ENCODE measurements at regions not wholly inside any gene's neighbourhood (a gene's known extent, or its start where the extent isn't known, plus 50 kb on each side); places are given as distances from the start of the nearest gene placed in this dataset.
A peak's percentile ranks its signal among the peaks of the same experiment; 100 is the strongest.
"Not testable (repeated sequence)": the region's sequence is repeated elsewhere in the genome, so short reads cannot be mapped to it uniquely, and the experiment has no call there.

- no peak for DNase-seq (ENCODE audit: low read depth)
Observed at GRCh38 chr16:55015181-55015913, 84.7 kb downstream of the IRX5 start.

- no peak for DNase-seq (ENCODE audit: low read depth)
Observed at GRCh38 chr16:55016515-55016914, 85.8 kb downstream of the IRX5 start.

DNA sequence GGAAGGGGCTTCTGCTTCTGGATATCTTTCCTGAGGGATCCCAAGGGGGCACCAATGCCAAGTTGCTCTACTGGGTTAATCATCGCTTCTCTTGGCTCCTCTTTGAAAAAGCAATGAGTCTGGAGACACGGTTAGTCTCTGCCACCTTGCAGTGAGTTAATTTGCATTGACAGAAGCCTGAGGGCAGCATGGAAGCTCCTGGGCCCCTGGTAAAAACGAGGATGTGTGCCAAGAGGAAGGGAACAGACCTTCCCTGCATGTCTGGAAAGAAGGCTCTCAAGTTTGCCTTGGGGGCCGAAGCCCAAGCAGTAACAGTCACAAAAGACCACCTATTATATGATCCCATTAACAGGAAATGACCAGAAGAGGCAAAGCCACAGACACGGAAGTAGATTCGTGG is 86.7 kb downstream of the IRX5 start:
- DNase-seq (ENCODE audit: low read depth) = no peak

DNA sequence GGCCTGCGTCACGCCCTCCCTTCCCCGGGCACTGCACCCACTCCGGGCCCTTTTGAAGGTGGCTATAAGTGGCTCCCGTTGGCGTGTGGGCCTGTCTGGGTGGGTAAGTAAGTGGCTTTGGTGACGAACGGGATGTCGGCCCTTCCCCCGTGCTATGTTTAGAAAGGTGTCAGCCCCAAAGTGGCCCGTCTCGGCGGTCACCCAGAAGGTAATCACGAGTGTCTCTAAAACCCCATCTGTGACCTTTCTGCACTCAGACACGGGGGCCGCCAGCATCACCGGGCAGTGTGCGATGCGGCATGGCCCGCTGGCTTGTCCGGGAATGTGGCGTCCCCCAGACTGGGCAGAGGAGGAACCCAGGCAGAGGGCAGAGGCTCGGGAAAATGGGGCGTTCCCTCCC is 88.2 kb downstream of the IRX5 start:
- no peak for DNase-seq (ENCODE audit: low read depth)

GRCh38 chr16:55019419-55020131 is 88.9 kb downstream of the IRX5 start:
- no peak for DNase-seq (ENCODE audit: low read depth)

DNA sequence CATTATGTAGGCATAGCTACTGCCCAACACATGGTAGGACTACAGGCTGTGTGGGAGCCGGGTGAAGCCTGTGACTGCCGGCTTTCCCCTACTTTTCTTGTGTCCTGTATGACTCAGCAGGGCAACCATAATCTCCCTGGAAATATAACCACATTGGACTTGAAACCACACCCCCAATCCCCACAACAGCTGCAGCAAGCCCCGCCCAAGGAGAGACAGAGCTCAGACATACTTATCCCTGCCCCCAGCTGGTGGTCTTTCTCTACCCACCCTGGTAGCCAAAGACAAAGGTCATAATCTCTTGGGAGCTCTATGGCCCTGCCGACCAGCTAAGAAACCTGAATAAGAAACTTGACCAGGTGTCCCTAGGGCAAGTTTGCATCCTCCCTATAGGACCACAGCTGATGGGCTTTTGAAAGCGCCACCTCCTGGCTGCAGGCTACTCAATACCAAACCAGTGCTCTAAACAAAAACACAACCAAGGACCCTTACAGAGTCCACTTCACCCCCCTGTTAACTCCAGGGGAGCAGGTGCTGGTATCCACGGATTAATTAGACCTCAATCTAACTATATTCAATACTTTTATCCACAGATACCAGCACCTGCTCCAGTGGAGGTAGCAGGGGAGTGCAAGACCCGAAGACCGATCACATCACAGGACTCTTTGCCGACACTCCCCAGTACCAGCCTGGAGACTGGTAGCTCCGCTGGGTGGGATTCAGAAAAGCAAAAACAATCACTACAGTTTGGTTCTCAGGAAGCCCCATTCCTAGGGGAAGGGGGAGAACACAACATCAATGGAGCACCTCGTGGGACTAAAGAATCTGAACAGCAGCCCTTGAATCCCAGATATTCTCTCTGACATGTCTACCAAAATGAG is 91.2 kb downstream of the IRX5 start:
- DNase-seq (ENCODE audit: low read depth) = no peak

GRCh38 chr16:55027260-55027659 is 96.6 kb downstream of the IRX5 start:
- DNase-seq (ENCODE audit: low read depth) = not testable (repeated sequence)

DNA sequence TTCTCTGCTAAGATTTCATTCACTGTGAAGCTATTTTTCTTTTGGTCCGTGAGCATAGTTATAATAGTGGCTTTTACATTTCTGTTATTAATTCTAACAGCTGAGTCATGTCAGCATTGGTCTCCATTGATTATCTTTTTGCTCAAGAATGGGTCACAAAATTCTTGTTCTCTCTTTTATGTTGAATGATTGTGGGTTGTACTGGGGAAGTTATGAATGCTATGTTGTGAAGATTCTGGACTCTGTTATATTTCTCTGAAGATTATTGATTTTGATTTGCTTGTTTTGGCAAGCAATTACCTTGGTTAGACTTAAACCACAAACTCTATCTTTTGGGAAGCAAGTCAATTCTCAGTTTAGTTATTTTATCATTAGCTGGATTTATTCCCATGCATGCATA is 98.8 kb downstream of the IRX5 start:
- DNase-seq (ENCODE audit: low read depth) = no peak

DNA sequence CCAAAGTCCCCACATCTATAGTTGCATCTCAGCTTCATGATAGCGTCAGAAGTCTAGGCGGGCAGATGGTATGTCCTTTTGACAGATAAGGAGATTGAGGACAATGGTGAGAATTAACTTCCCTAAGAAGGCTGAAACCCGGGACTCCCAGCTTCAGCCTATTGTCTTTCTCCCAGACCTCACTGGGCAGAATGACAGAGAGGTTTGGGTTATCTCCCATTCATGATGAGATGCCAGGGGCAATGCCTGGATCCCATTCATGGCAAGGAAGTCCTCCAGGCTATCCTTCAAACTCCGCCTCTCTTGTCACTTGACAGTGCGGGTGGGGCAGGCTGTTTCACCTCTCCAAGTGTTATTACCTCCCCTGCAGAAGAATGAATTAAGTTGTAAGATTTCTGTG is 100.3 kb downstream of the IRX5 start:
- DNase-seq (ENCODE audit: low read depth) = no peak

DNA sequence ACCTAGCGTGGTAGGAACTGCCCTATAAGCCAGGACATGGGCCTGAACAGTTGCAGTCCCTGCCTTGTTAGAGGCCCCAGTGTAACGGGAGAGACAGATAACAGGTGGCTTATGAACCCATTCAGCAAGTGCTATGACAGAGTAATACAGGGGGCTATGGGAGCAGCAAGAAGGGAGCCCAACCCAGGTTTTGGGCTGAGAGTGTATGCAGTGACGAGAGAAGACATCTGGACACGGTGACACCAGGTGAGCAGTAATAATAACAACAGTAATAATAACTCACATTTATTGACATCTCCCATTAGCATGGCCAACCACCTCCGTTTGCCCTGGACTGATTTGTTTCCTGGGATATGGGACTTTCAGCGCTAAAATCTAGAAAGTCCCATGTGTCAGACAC is 100.8 kb downstream of the IRX5 start:
- DNase-seq (ENCODE audit: low read depth) = no peak

DNA sequence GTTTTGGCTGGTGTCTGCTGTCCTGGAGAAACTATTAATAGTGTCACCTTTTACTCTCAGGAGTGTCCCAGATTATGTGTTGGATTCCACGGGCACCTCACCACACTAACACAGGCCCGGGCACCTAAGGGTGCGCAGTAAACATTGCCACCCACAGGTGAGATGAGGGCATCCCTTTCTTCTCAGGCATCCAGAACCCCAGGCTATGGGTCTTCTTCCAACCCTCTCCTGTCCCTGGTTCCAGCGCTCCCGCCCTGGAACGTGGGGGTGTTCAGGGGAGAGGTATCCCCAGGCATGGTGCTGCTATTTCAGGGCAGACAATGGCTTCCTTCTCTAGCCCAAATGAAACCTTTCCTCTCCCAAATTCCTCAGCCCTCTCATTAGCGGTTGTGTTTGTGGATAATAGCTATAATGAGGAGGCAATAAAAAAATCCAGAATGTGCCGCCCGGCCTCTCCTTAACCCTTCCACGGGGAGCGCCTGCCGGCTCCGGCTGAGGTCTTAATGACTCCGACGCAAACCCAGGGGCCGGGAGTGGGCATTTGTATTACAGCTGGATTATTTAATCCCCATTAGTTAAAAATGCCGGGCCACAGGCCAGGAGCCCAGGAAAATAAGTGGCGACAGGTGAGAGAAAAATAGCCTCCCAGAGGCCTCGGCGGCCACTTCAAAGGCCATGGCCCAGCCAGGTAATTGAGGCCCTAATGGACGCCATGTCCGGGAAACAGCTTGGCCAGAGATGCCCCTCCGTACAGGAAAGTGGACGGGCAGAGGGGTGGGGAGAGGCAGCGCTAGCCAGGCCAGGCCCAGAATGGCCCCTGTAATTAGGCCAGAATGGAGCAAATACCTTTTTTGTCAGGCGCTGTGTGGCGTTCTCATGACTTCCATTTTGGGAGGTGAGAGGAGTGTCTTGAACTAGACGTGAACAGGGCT is 102.8 kb downstream of the IRX5 start:
- no peak for DNase-seq (ENCODE audit: low read depth)

GRCh38 chr16:55035029-55035428 is 104.4 kb downstream of the IRX5 start:
- no peak for DNase-seq (ENCODE audit: low read depth)

DNA sequence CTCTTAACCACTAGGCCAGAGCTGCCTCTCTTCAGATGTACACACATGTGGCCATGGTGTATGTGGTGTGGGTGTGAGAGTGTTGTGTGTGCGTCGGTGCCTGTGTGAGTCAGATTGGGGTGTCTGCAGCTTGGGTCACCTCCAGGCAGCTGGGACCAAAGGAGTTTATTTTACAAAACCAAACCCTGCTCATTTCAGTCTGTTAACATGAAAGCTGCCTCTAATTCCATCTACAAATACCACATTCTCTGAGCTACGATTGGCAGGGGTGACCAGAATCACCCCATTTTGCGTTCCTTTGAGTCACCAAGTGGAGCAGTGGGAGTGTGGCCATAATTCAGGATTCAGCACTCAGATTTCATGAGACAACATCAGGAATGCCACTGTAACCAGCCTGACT is 105.3 kb downstream of the IRX5 start:
- no peak for DNase-seq (ENCODE audit: low read depth)

GRCh38 chr16:55036371-55036821 is 105.7 kb downstream of the IRX5 start:
- no peak for DNase-seq (ENCODE audit: low read depth)

DNA sequence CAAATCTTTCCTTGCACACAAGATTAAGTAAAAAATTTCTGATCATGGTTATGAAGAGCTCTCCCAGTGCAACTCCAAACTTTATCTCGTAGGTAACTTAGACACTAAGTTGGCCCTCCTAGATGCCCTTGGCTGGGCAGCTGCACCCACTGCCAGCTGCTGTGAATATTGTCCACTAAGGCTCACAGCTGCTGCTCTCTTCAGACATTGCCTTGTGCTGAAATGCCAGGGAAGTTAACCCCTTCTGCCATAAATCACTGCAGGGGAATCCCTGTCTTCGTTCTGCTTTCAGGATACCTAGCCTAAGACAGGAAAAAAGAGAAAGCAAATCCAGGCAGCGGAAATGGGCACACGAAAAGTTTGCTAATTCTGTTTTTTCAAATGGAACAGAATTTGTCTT is 106.4 kb downstream of the IRX5 start:
- peak; percentile 13 for DNase-seq (ENCODE audit: low read depth)

GRCh38 chr16:55037966-55038365 is 107.3 kb downstream of the IRX5 start:
- no peak for DNase-seq (ENCODE audit: low read depth)

DNA sequence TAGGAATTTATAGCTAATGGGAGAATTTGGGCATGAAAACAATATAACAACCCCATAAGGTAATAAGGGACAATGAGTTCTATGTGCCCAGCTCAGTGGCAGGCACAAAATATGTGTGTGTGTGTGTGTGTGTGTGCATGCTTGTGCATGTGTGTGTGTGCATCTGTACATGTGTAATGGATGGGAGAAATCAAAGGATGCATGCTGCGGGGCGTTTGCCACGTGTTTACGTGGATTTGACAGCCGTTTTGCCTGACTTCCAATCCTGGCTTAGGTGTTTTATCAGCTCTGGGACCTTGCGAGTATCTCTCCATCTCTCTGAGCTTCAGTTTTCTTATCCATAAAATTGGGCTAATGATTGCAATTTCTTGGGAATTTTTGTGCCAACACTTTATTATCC is 108.4 kb downstream of the IRX5 start:
- DNase-seq (ENCODE audit: low read depth) = no peak

DNA sequence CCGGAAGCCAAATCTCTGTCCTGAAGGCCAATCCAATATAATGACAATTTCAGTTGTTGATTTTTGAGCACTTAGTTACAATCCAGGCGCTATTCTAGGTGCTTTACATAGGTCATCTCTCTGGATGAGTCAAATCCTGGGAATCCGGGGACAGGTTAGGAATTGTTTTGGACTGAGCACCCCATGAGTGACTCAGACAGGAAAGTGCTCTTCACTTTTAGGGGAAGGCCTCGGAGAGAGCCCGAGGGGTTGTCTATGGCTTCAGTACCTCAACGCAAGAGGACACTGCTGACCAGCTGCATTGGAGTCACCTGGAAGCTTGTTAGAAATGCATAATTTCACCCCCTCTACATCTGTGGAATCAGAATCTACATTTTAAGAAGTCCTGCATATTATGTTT is 108.8 kb downstream of the IRX5 start:
- no peak for DNase-seq (ENCODE audit: low read depth)

DNA sequence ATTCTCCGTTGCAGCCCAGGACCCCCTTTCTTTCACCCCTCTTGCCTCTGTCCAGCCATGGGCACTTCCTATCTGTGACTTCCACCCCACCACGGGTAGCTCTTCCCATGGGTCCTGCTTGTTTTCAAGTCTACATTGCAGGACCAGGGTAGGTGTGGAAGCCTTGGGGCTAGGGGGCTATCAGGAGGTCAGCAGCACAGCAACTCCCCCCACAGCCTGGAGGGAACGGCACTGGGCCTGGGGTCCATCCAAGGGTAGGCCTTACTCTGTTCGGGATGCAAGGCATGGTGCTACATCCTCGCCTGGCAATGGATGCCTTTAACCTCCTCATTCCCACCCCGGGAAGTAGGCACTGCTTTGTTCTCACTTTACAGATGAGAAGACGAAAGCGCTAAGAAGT is 109.3 kb downstream of the IRX5 start:
- no peak for DNase-seq (ENCODE audit: low read depth)

DNA sequence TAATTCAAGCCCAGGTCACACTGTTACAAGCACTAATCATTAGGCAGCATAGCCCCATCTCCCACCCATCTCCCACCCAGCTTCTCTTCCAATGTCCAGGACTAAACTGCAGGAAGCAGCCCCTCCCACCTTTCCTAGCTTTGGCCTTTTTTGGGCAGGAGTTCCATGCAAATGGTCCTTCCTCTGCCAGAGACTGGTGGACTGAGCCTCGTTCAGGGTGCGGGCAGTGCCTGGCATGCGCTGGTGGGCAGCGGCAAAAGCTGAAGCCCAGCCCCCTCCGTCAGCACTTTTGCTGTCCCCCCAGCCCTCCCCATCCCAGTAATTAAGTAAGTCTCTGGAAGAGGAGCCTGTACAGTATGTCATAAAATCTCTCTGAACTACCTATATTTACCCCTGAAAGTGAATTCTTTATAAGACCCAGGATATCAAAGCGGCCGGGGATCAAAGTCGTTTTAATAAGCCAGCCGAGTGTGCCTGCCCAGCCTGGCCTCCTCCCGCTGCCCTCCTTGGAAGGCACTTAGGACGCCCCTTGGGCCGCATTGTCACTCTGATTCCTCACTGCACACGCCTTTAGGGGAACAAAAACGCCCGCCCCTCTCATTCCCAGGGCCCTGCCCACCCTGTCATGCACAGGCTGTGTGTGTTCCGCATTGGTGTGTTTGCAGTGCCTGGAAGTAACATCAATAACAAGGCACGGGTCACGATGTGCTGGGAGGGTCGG is 109.9 kb downstream of the IRX5 start:
- DNase-seq (ENCODE audit: low read depth) = no peak

All from forelimb muscle (tissue), 1 donor.